ENCODE measurements at regions not wholly inside any gene's neighbourhood (a gene's known extent, or its start where the extent isn't known, plus 50 kb on each side); places are given as distances from the start of the nearest gene placed in this dataset.

DNA sequence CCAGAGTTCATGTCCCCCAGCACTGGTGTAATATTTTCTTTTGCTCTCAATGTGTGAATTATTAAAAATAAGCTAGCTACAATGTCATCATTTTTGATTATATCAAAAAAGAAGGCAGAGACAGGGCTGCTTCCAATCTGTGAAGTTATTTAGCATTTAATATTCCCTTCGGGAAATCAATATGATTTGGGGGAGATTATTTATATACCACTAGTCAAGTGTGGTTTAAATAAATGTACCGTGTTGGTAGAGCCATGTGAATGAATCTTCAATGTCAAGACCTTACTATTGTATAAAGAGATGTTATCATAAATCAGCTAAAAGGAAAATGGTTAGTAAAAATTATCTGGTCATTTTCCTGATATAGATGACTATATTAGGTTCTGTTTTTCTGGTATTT lies 87.4 kb upstream of the MID1 start:
- no peak for TF ChIP-seq POLR2A (IDR thresholded peaks at IDR 0.05; ENCODE audit: low read depth, low read length)
- no peak for TF ChIP-seq TAF1 (IDR thresholded peaks at IDR 0.05; ENCODE audit: borderline replicate concordance, low read depth, low read length)
- TF ChIP-seq POLR2AphosphoS5 (IDR thresholded peaks at IDR 0.05; ENCODE audit: low read depth, low read length): no peak
